GM13976 (cell line): ENCODE measurements at regions not wholly inside any gene's neighbourhood (a gene's known extent, or its start where the extent isn't known, plus 50 kb on each side); places are given as distances from the start of the nearest gene placed in this dataset.

Source experiments
- DNase-seq: peaks from one replicate; pipeline ENCODE4 v3.0.0; 2012; ENCODE audit warnings: low spot score
- CTCF ChIP-seq: IDR thresholded peaks from 2 replicates; pipeline ENCODE4 v1.5.1; 2012; ENCODE audit warnings: borderline replicate concordance, mild to moderate bottlenecking; ENCODE audit not compliant: insufficient read depth; ENCODE audit errors: extremely low read depth, missing control alignments, control extremely low read depth
- in situ Hi-C: fragments of 300-500 bp; cut with MboI; formaldehyde crosslinking; loops from one replicate; pipeline ENCODE4 v1.12.0; 2022; ENCODE audit warnings: low sequenced_read_pairs, mixed read lengths, inconsistent platforms; ENCODE audit not compliant: unreplicated experiment

- no peak for DNase-seq
- in situ Hi-C loops: no loop called here
- TF ChIP-seq CTCF: no peak
Measured at GRCh38 chr2:129709001-129709955, 270.2 kb upstream of the RAB6C start.

- in situ Hi-C loops: no loop called here
- TF ChIP-seq CTCF: no peak
- no peak for DNase-seq
Measured at GRCh38 chr2:129709956-129710598, 269.4 kb upstream of the RAB6C start.

- in situ Hi-C loops: no loop called here
- TF ChIP-seq CTCF: no peak
- DNase-seq: no peak
Measured at GRCh38 chr2:129710670-129711495, 268.6 kb upstream of the RAB6C start.

- in situ Hi-C loops: no loop called here
Measured at GRCh38 chr2:129711816-129712675, 267.4 kb upstream of the RAB6C start.

GRCh38 chr2:129712676-129712985 lies 266.8 kb upstream of the RAB6C start:
- TF ChIP-seq CTCF: no peak
- DNase-seq: no peak
- in situ Hi-C loops: no loop called here

More at GRCh38 chr2:129711816-129712675, 267.4 kb upstream of the RAB6C start:
- DNase-seq: no peak
- no peak for TF ChIP-seq CTCF
